Uterus (tissue), 3 donors: ENCODE measurements at regions not wholly inside any gene's neighbourhood (a gene's known extent, or its start where the extent isn't known, plus 50 kb on each side); places are given as distances from the start of the nearest gene placed in this dataset.
A peak's percentile ranks its signal among the peaks of the same experiment; 100 is the strongest.

Experiments used
- DNase-seq, 2 donors: peaks; one replicate each; pipeline ENCODE4 v3.0.0-alpha.2; 2019 to 2020
- H3K27ac ChIP-seq, 2 donors: fragments of 200-600 bp; sonication (generic); 1 replicate in 1 of 2; 2 replicates in 1 of 2; pipeline ENCODE4 v1.5.1; 2016 to 2018
- H3K27me3 ChIP-seq, 2 donors: fragments of 200-600 bp; sonication (generic); one replicate each; pipeline ENCODE4 v1.5.1; 2018 to 2019; ENCODE audit warnings: control low read depth in 1 of 2
- H3K36me3 ChIP-seq, 2 donors: fragments of 200-600 bp; sonication (generic); one replicate each; pipeline ENCODE4 v1.5.1; 2019; ENCODE audit warnings: control low read depth in 1 of 2
- H3K4me1 ChIP-seq, 2 donors: fragments of 200-600 bp; sonication (generic); one replicate each; pipeline ENCODE4 v1.5.1; 2018 to 2019; ENCODE audit warnings: control low read depth in 1 of 2
- H3K4me3 ChIP-seq, 2 donors: fragments of 200-600 bp; sonication (generic); 1 replicate in 1 of 2; 2 replicates in 1 of 2; pipeline ENCODE4 v1.5.1; 2018 to 2019; ENCODE audit warnings: mild to moderate bottlenecking in 1 of 2
- H3K9me3 ChIP-seq, 2 donors: fragments of 200-600 bp; sonication (generic); one replicate each; pipeline ENCODE4 v1.5.1; 2019; ENCODE audit warnings: control low read depth in 1 of 2
- CTCF ChIP-seq, 4 experiments: fragments of 200-600 bp in 2 of 4; fragments of 450-650 bp in 2 of 4; sonication (generic) in 2 of 4; IDR thresholded peaks; one replicate each; pipeline ENCODE4 v1.5.1; 2016 to 2019; ENCODE audit warnings: antibody characterized with exemption in 4 of 4, mild to moderate bottlenecking in 2 of 4, moderate library complexity in 1 of 4
- POLR2A ChIP-seq, 2 donors: fragments of 450-650 bp; IDR thresholded peaks; one replicate each; pipeline ENCODE4 v1.6.1; 2016; ENCODE audit warnings: antibody characterized with exemption in 2 of 2, mild to moderate bottlenecking in 1 of 2, moderate library complexity in 1 of 2
- intact Hi-C: fragments of 100-400 bp; cut with DNase I; formaldehyde crosslinking; loops from one replicate; pipeline ENCODE4 v1.15.1; 2023; ENCODE audit warnings: low total_unique reads
- donor health status: DM: yes; HTN: yes; CAD: no.

- TF ChIP-seq CTCF (IDR thresholded peaks at IDR 0.05) (no peak), POLR2A (IDR thresholded peaks at IDR 0.05) (no peak)
- Histone ChIP-seq H3K4me1 (no peaks in the 10 kb centered on the region), H3K36me3 (no peaks in the 10 kb centered on the region), H3K27ac (peak overlapping the region; percentile 58 to 67), H3K27me3 (no peaks in the 10 kb centered on the region), H3K9me3 (no peaks in the 10 kb centered on the region), H3K4me3 (peak overlapping the region; percentile 31 to 35)
- DNase-seq = peak; percentile 38 to 46
- intact Hi-C loops = no loop called here
Measured at GRCh38 chr7:101733713-101734475, 83.5 kb upstream of the CUX1 start.

- intact Hi-C loops = no loop called here
- TF ChIP-seq POLR2A (IDR thresholded peaks at IDR 0.05) (no peak), CTCF (IDR thresholded peaks at IDR 0.05) (no peak)
Measured at GRCh38 chr7:101736084-101736483, 81.3 kb upstream of the CUX1 start.

GRCh38 chr7:101739775-101740398, 77.5 kb upstream of the CUX1 start:
- Histone ChIP-seq H3K4me1 (no peaks in the 10 kb centered on the region), H3K27ac (no peak overlapping the region), H3K4me3 (no peak overlapping the region), H3K36me3 (no peaks in the 10 kb centered on the region), H3K27me3 (no peaks in the 10 kb centered on the region), H3K9me3 (no peaks in the 10 kb centered on the region)
- intact Hi-C loops = loop anchor here (10.0 kb wide), 1 partner anchor 65 kb away; no protein-coding TSS in a partner anchor
- no peak for DNase-seq
- TF ChIP-seq CTCF (IDR thresholded peaks at IDR 0.05) (no peak), POLR2A (IDR thresholded peaks at IDR 0.05) (no peak)

More at GRCh38 chr7:101736084-101736483, 81.3 kb upstream of the CUX1 start:
- Histone ChIP-seq H3K27ac (no peak overlapping the region), H3K4me1 (no peaks in the 10 kb centered on the region), H3K27me3 (no peaks in the 10 kb centered on the region), H3K4me3 (no peak overlapping the region), H3K9me3 (no peaks in the 10 kb centered on the region), H3K36me3 (no peaks in the 10 kb centered on the region)
- DNase-seq = no peak

- DNase-seq = no peak
- no peaks in the 10 kb centered on the region for H3K27me3 ChIP-seq
- H3K9me3 ChIP-seq = no peaks in the 10 kb centered on the region
- no peak for TF ChIP-seq CTCF (IDR thresholded peaks at IDR 0.05)
- no peak for TF ChIP-seq POLR2A (IDR thresholded peaks at IDR 0.05)
- no peaks in the 10 kb centered on the region for H3K36me3 ChIP-seq
- intact Hi-C loops = loop anchor here (10.0 kb wide), 1 partner anchor 64 kb away; no protein-coding TSS in a partner anchor
- H3K4me1 ChIP-seq = no peaks in the 10 kb centered on the region
- no peak overlapping the region for H3K27ac ChIP-seq
- H3K4me3 ChIP-seq = no peak overlapping the region
Measured at GRCh38 chr7:101740981-101741725, 76.3 kb upstream of the CUX1 start.
